ENCODE measurements at regions not wholly inside any gene's neighbourhood (a gene's known extent, or its start where the extent isn't known, plus 50 kb on each side); places are given as distances from the start of the nearest gene placed in this dataset.

DNA sequence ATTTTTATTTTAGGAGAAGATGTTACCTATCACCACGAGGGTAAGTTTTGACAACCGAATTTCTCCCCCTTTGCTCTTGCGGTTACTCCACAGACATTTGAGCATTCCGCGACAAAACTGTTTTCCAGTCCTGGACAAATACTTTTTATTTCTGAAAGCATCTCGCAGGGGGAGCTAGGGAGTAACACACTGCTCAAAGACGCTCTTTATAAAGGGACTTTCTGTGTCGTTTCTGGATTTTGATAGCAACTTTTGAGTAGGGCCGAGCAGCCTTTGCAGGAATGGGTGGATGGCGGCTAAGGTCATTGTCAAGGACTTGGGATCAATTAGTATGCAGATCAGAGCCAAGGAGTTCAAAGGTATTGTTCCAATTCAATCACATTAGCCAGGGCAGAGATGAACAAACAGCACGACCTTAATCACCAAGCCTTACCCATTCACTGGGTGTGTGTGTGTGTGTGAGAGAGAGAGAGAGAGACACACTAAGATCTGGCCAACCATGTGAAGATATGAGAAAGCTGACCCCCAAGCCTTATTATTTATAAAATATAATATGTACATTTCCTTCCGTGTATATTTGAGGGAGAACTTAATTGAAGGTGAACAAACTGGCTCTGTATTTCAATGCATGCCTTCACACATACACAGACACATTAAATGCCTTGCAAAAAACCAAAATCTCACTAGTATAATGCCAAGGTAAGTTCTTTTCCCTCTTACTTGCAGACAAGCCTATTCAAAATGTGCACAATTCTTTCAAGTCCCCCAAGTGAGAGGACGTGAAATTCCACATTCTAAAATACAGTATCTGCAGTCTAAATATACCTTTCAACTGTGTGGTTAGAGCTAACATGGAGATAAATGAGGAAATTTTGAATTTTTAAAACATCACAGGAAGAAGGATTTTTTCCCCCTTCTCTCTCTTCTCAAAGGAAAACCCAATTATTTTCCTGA is 613.8 kb downstream of the VRK1 start:
- FAIRE-seq: no peak

DNA sequence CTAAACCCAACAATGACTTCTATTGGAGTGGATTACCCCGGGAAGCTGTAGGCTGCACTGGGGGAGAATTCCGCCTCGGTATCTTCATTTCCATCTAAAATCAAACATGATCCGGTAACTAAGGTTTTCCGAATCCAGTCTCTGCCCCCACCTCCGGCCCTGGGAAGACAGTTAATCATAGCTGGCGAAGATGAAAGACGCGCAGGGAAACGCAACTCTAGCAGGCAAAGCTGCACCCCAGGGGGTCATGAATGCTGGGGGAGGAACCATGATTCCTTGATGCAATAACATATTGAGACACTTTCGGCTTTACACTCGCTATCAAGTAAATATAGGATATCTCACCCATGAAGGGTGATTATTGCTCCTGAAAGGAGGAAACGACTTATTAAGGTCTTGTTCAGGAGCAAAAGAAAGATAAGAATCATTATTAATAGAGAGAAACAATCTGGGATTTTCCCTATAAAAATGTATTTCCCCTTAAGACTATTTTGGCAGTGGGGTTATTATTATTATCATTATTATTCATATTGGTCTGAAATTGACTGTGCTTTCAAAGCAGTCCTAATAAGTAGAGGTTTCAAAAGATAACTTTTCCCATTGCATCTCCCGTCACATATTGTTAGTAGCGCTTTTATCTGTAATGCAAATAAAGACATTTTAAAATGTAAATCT is 614.9 kb downstream of the VRK1 start:
- no peak for FAIRE-seq

DNA sequence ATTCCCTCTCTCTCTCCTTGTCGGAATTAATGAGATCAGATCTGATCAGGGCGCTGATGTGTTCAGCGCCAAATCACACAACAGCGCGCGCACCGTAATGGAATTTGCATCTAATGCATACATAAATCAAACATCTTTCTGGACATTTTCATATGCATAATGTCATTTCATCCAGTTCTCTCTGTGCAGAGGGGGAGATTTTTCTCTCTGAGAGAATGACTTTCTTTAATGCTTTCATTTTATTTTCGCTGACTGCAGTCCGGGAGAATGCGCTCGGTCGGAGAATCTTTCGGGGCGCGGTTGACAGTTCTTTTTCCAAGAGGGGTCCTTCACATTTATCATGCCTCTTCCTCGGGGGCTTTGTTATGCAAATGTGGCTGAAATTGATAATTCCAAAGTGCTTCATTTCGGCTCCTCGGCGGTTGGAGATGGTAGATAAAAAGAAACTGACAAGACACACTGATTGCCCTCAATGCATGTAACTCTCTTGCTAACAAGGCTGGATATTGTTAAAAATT is 615.9 kb downstream of the VRK1 start:
- no peak for FAIRE-seq

DNA sequence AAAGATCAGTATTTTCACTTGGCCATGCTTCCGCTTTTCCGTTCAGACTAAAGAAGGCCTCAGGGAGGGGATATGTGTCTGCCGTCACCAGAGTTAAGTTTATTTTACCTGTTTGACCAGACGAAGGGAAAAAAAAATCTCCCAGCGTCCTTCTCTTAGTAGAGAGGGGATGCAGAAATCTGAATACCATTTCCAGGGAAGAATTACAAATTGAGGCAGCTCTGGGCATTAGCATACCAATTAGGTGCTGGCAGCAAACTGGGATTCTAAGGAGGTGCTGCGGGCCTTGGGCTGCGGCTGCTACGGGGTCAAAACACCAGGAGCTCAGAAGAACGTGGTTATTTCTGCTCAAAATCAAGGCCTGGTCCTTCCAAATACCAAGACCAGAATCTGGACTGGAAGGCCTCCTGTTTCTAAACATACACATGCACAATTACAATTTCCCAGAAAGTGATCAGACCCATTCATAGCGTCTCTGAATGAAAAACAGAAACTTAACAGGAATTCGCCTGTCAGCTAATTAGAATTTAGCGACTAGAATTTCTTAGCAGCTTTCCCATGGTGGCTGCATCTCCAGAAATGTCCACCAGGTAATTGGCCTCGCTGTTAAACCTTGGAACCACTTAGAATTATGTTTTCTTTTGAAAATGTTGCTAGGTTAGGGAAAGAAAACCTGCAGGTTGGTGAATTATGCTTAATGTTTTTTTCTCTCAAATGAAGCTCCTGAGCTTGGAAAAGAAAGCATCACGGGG is 617.0 kb downstream of the VRK1 start:
- no peak for FAIRE-seq

DNA sequence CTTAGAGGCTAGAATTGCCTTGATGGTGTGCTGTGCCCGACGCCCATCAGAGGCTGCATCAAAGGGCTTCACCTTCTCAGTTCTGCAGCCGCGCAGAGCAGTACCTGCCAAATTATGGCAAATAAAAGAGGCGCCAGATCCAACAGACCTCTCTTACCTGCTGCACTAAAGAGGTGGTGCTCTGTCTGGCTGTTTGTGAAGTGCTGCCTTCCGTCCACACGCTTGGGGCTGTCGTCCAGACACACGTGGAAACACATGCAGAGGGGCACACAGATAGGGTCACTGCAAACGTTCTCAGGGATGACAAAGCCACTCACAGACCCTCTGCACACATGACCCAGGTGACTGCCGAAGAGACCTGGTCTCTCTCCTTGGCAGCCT is 617.5 kb downstream of the VRK1 start:
- FAIRE-seq: no peak

DNA sequence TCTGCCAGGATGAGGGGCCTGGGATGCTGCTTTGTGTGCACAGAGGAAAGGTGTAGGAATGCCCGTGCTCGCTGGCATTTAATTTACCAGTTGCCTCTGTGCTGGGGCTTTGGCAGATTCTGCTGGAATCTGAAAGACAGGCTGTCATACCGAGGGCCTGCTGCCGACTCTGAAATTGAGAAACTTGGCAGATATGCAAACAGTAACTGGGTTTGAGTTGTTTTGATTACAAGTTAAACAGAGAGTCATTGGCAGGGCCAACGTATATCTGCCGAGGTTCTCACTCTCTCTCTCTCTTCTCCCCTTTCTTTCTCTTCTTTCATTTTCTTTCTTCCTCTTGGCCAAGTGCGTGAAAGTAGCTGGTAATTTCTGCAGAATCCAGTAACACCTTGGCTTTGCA is 618.7 kb downstream of the VRK1 start:
- FAIRE-seq: no peak

DNA sequence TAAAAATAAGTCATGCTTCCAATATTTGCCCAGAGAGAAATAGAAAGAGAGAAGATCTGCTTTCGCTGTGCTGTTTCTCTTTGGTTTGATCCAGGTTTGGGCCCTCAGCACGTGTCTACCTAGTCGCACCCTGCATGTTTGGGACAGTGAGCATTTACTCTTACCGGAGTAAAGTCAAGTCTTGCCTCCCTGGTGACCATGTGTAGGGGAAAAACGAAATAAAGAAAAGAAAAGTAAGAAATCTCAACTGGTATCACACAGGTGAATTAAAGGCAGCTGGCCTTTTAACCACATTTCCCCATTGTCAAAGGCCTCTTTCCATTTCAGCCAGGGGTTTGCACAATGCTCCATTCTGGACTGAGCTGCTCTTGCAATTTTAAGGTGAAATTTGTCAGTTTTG is 619.4 kb downstream of the VRK1 start:
- FAIRE-seq: no peak

DNA sequence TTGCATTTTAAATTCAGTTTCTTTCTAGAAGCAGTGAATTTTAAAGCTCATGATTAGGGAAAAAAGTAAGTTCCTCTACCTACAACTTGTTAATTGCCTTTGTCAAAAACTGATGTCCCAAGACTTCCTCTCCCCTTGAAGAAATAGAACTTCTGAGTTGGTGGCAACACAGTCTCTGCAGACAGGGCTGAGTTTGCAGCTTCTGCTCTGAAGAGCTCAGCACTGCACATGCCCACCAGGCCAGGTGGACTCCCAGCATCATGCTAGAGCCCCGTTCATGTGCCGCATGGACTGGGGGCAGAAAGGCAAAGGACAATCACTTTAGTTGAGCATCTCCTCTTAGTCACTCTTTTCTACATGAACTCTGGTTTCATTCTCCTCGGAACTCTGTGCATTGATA is 620.1 kb downstream of the VRK1 start:
- FAIRE-seq: no peak

DNA sequence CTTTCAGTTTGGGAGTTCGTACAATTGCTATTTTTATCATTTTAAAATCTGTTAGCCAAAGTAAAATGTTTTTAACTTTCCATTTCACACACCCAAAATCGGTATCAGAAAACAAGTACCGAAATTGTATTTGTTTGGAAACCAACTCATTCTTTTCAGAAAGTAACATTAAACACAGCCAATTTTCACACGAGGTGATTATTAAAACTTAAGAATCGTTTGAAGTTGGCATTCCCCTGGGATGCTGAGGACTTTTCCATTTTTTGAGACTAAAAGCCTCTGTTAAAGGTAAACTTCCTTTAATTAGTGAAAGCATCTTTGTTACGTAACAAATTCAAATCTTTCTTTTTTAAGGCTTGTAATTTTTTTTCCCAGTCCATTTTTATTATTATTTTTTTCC is 623.0 kb downstream of the VRK1 start:
- no peak for FAIRE-seq

DNA sequence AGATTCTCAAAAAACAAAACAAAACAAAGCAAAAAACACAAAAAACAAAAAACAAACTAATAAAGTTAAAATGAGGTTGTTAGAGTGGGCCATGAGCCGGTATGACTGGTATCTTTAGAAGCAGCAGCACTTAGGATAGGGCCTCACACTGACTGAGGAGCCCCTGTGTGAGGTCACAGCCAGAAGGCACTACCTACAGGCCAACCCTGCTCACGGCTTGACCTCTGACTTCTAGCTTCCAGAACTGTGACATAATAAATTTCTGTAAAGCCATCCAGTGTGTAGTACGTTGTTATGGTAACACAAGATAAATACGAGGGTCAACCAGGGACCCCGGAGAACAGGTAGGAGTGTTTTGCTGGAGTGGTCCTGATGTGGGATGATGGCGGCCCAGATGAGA is 629.6 kb downstream of the VRK1 start:
- FAIRE-seq: no peak

DNA sequence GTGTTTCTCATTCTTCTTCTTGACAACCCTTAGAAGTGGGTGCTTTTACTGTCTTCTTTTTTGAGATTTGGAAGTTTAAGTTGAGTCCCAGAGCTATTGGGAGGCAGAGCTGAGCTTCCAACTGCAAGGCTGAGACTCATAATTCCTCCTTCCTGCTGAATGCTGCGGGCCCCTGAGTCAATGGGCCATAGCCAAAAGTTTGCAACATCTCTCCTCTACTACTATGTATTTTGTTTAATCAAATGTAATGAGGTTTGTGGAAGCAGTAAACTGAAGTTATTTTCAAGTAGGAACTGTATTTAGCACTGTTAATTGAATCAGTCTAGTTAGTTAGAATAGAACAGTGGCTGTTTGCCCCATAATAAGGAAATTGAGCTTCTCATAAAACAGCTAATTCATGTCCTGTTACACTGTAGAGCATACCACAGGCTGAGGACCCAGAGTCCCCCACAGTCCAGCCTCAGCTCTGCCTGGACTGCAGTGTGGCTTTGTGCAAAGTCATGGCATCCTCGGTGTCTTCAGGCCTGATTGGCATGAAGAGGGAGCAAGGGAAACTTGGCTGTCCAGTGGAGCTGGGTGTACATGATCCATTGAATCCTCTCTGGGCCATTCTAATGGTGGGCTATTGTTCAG is 631.7 kb downstream of the VRK1 start:
- FAIRE-seq: no peak

DNA sequence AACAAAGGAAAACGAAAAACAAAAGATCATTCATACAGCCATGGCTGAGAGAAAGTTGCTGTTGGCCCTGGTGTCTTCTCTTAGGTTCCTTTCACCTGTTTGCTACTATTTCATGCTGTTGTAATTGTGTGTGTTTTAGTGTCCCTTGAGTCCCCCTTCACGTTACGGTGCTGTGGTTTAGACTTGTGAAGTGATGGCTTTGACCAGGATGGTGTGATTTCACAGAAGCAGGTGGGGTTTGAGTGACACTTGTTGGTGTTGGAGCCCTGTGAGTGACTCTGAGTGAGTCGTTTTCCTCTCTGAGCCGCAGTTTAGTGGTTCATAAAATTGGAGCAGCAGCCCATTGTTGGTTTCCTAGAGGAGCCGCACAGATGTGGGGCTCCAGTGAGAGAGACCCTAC is 635.4 kb downstream of the VRK1 start:
- no peak for FAIRE-seq

DNA sequence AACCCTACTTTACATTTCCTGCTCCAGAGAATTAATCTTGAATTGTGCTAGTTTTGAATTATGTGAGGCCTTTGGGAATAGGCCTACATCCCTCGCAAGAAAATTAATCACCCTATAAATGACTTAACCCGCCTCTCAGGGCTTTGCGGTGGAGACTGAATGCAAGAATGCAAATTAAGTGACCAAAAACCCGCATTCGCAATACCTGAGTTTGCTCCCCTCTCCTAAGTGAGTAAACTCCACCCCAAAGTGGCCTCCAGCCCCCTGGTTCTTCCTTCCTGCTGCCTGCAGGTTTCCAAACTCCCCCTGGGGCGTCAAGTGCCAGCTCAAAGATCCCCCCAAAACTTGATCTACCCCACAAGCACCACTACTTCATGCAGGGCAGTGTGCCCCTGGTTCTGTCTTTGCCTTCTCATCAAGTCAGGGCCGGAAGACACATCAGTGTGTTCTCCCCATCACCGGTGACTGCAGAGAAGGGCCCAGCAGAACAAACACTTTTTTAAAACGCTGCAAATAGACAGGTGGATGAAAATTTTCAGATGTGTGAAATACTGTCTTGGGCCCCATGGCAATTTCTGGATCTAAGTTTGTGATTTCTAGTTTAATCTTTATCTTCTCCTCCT is 644.7 kb downstream of the VRK1 start:
- FAIRE-seq: no peak

DNA sequence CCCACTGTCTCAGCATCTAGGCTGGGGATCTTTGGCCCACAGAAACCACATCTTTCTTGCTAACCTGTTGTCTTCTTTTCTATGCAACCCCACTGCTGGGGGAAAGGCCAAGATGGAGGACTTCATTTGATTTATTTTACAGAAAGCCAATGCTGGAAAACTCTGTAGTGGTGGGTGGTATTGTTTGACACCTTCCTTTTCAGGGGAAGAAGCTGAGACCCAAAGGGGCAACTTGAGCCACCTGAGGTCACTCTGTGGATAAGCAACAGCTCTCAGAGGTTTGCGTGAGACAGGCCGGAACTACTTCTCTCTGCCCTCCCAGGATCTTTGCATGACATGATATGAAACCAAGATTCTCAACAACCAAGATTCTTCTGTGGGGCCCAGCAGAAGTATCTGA is 645.2 kb downstream of the VRK1 start:
- no peak for FAIRE-seq

DNA sequence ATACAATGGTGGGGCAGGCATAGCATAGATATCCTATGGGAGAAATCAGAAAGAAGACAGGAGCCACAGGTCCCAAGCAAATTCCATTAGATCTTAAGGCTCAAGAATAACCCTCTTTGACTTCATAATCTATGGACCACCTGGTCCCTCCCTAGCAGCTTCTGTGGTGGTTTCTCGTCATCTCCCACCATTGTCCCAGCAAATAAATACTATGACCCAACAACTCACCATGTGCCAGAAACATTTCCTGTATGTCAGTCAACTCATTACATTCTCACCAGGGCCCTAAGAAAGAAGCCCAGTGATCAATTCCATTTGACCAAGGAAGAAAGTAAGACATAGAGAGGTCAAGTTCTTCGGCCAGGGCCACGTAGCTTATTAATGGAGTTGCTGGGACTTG is 646.2 kb downstream of the VRK1 start:
- no peak for FAIRE-seq

DNA sequence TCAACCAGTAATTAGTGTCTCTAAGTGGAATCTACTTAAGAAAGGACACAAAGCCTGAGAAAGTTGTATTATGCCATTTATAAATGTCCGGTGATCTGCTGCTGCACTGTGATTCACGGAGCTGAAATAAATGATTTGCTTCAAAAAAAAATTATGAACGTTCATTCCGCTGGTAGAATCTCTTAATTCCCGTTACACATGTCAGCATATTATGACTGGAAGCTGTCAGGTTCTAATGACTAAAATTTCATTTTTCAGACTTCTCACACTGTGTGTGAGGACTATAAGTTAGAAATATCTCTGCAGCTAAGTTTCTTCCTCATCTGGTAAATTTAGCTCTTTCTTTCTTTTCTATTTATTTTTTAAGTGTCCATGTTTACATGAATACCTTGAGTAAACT is 647.1 kb downstream of the VRK1 start:
- FAIRE-seq: no peak

DNA sequence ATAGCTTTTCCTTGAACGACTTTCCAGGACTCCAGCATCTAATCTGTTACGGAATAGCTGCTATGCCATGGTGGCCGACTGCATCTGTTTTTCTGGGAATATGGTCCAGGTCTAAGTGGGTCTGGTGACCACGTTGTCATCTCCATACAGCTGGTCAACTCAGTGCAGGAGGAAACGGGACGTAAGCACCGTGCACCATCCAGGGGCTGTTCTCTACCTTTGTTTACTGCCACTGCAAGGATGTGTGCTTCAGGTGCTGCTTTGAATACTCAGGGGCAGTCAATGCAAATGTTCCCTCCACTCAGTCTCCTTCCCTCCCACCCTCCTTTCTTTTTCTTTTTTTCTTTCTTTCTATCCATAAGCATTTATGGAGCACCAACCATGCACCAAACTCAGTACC is 648.2 kb downstream of the VRK1 start:
- no peak for FAIRE-seq

DNA sequence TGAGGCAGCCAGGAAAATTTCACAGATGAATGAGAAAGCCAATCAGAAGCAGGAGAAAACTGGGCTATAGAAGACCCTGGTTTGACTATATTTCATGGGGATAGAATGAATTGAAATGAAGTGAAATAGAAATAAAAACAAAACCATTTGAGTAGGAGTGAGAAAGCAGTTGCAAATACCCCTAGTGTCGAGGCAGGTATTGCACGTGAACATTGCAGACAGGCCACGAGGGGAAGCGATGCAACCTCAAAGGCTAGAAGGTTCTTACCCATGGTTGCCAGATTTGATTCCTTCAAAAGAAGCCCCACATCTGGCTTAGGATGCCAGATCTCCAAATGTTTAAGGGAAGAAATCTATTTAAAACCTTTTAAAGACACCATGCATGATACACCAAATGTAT is 648.9 kb downstream of the VRK1 start:
- FAIRE-seq: no peak

DNA sequence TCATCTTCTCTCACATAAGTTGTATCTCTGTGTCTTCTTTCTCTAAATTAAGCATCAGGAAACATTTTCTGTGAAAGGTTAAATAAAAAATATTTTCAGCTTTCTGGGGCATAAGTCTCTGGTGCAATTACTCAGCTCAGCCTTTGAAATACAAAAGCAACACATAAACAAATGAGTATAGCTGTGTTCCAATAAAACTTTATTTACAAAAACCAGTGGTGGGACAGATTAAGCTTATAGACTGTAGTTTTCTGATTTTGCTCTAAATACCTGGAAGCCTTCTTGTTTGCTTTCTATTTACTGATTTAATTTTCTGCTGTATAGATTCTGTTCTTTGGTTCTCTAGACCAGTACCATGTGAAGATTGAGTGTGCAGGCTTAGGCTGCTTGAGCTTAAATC is 655.1 kb downstream of the VRK1 start:
- FAIRE-seq: no peak

DNA sequence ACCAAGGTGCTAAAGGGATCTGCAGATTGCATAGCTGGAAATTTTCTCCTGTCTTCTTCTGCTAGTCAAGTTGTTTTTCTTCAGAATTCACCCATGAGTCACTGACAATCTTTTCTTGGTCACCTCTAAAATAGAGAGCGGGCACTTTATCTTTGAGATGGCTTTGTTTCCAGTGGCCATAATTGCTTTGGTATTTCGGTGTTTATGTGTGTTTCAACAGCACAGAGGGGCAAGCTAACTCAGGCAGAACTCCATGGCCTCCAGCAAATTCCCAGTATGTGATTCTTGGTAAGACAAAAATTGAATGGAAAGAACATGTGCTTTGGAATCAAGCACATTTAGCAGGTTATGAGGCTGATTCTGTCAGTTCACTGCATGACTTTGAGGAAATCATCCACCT is 656.8 kb downstream of the VRK1 start:
- FAIRE-seq: no peak

DNA sequence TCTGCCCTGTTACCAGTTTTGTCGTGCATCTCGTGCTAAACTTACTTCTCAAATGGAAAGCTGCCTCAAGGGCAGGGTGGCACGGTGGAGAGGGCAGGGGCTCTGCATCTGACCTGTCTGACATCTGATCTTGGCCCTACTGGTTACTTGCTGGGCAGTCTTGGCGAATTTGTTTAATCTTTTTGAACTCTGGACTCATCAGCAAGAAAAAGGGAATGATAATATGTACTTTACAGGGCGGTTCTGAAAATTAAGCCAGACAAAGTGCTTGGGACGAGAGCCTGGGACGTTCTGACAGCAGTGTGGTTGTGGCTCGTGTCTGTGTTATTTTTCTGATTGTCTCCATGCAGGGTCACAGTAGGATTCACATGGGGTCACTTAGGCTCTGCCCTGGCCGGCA is 659.3 kb downstream of the VRK1 start:
- FAIRE-seq: no peak

DNA sequence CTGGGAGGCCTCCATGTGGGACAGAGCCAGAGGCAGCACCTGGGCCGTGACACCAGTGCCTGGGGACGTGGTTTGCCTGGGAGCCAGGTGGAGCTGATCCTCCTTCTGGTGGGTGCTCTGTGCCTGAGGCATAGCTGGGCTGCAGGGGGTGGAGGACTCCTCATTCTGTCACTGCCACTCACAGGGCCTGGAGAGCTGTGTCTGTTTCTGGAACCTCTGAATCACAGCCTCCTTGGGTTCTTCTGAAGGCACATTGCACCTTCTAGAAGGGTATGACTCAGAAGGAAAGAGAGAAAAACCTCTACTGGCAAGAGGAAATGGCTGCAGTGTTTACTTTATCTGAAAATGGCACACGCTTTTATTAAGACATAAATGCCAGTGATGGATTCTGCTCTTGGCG is 659.8 kb downstream of the VRK1 start:
- FAIRE-seq: no peak

Measured in G401.6 (cell line).